ENCODE measurements at regions not wholly inside any gene's neighbourhood (a gene's known extent, or its start where the extent isn't known, plus 50 kb on each side); places are given as distances from the start of the nearest gene placed in this dataset.
"Not testable (repeated sequence)": the region's sequence is repeated elsewhere in the genome, so short reads cannot be mapped to it uniquely, and the experiment has no call there.

- Histone ChIP-seq H3K4me1 (no peaks in the 10 kb centered on the region), H3K9me3 (no peaks in the 10 kb centered on the region), H3K36me3 (no peaks in the 10 kb centered on the region), H3K27me3 (no peaks in the 10 kb centered on the region), H3K4me3 (no peak overlapping the region), H3K27ac (no peak overlapping the region)
- WGBS, 2 donors: 90 to 91% methylated on average over 1 of the region's 1 CpG
- intact Hi-C loops (cut with DNase I): no loop called here
- TF ChIP-seq CTCF (IDR thresholded peaks at IDR 0.05): no peak
- no peak for TF ChIP-seq POLR2A (IDR thresholded peaks at IDR 0.05)
- TF ChIP-seq POLR2AphosphoS5 (IDR thresholded peaks at IDR 0.05): no peak
- no peak for TF ChIP-seq EP300 (IDR thresholded peaks at IDR 0.05)
- no peak for DNase-seq
Measured at GRCh38 chr2:16972276-16972675, 306.6 kb upstream of the CYRIA start.

GRCh38 chr2:16971722-16972234, 306.1 kb upstream of the CYRIA start:
- 65 to 78% methylated on average over 4 of the region's 4 CpGs for WGBS, 2 donors
- no peaks in the 10 kb centered on the region for H3K36me3 ChIP-seq
- DNase-seq: no peak
- intact Hi-C loops (cut with DNase I): no loop called here
- H3K4me1 ChIP-seq: no peaks in the 10 kb centered on the region
- H3K27ac ChIP-seq: no peak overlapping the region
- H3K27me3 ChIP-seq: no peaks in the 10 kb centered on the region
- TF ChIP-seq EP300 (IDR thresholded peaks at IDR 0.05) (no peak), POLR2A (IDR thresholded peaks at IDR 0.05) (no peak), POLR2AphosphoS5 (IDR thresholded peaks at IDR 0.05) (no peak), CTCF (IDR thresholded peaks at IDR 0.05) (no peak)
- no peaks in the 10 kb centered on the region for H3K9me3 ChIP-seq
- H3K4me3 ChIP-seq: no peak overlapping the region

- H3K4me1 ChIP-seq; intact Hi-C loops (cut with DNase I); H3K27ac ChIP-seq; H3K27me3 ChIP-seq; H3K36me3 ChIP-seq; H3K4me3 ChIP-seq; DNase-seq; H3K9me3 ChIP-seq: not testable (repeated sequence)
- 79 to 90% methylated on average over 3 of the region's 3 CpGs for WGBS, 2 donors
Measured at GRCh38 chr2:16970948-16971347, 305.3 kb upstream of the CYRIA start.

GRCh38 chr2:16962505-16962904, 296.9 kb upstream of the CYRIA start:
- Histone ChIP-seq H3K27ac (no peak overlapping the region), H3K27me3 (no peaks in the 10 kb centered on the region), H3K4me1 (no peaks in the 10 kb centered on the region), H3K4me3 (no peak overlapping the region), H3K9me3 (no peaks in the 10 kb centered on the region), H3K36me3 (no peaks in the 10 kb centered on the region)
- TF ChIP-seq POLR2AphosphoS5 (IDR thresholded peaks at IDR 0.05): no peak
- TF ChIP-seq CTCF (IDR thresholded peaks at IDR 0.05): no peak
- TF ChIP-seq POLR2A (IDR thresholded peaks at IDR 0.05): no peak
- no peak for TF ChIP-seq EP300 (IDR thresholded peaks at IDR 0.05)
- DNase-seq: no peak
- 49 to 69% methylated on average over 1 of the region's 1 CpG for WGBS, 2 donors
- intact Hi-C loops (cut with DNase I): no loop called here

- no peaks in the 10 kb centered on the region for H3K9me3 ChIP-seq
- intact Hi-C loops (cut with DNase I): no loop called here
- H3K27ac ChIP-seq: no peak overlapping the region
- DNase-seq: no peak
- TF ChIP-seq POLR2A (IDR thresholded peaks at IDR 0.05) (no peak), POLR2AphosphoS5 (IDR thresholded peaks at IDR 0.05) (no peak), EP300 (IDR thresholded peaks at IDR 0.05) (no peak), CTCF (IDR thresholded peaks at IDR 0.05) (no peak)
- H3K4me3 ChIP-seq: no peak overlapping the region
- 67 to 83% methylated on average over 3 of the region's 3 CpGs for WGBS, 2 donors
- no peaks in the 10 kb centered on the region for H3K36me3 ChIP-seq
- no peaks in the 10 kb centered on the region for H3K4me1 ChIP-seq
- H3K27me3 ChIP-seq: no peaks in the 10 kb centered on the region
Measured at GRCh38 chr2:16960579-16960978, 294.9 kb upstream of the CYRIA start.

All from sigmoid colon (tissue), 6 donors.